IPS DF 6.9 (cell line): ENCODE measurements at regions not wholly inside any gene's neighbourhood (a gene's known extent, or its start where the extent isn't known, plus 50 kb on each side); places are given as distances from the start of the nearest gene placed in this dataset.

ENCODE experiments used
- DNase-seq: peaks from one replicate; pipeline ENCODE4 v3.0.0-alpha.2; 2013; ENCODE audit warnings: low read depth, low spot score
- H3K27ac ChIP-seq: one replicate; pipeline ENCODE4 v1.5.1; 2013; ENCODE audit warnings: low read length, control low read depth
- H3K27me3 ChIP-seq: 2 replicates; pipeline ENCODE4 v1.6.1; 2013; ENCODE audit warnings: mild to moderate bottlenecking, low read length; ENCODE audit not compliant: control insufficient read depth, insufficient read depth
- H3K36me3 ChIP-seq: 2 replicates; pipeline ENCODE4 v1.6.1; 2013; ENCODE audit warnings: low read length; ENCODE audit not compliant: control insufficient read depth, insufficient read depth
- H3K4me1 ChIP-seq: 2 replicates; pipeline ENCODE4 v1.6.1; 2013; ENCODE audit warnings: low read length; ENCODE audit not compliant: control insufficient read depth, insufficient read depth
- H3K4me3 ChIP-seq: 2 replicates; pipeline ENCODE4 v1.5.1; 2013; ENCODE audit warnings: mild to moderate bottlenecking, low read length
- H3K9me3 ChIP-seq: 2 replicates; pipeline ENCODE4 v1.6.1; 2013; ENCODE audit warnings: low read length, inconsistent platforms; ENCODE audit not compliant: control insufficient read depth, insufficient read depth
- WGBS: extraction: QIAGEN DNeasy Blood & Tissue Kit; methylation state at CpG from one replicate; pipeline ENCODE4 v1.1.7; 2013; ENCODE audit warnings: mixed read lengths, missing lambda C conversion rate; ENCODE audit not compliant: insufficient read length, insufficient coverage; 5-methylcytosine and 5-hydroxymethylcytosine counted together

GRCh38 chr6:138637822-138638221, 135.7 kb upstream of the CCDC28A start:
- Histone ChIP-seq H3K4me3 (no peak overlapping the region), H3K36me3 (no peaks in the 10 kb centered on the region), H3K9me3 (no peaks in the 10 kb centered on the region), H3K27ac (no peak overlapping the region), H3K4me1 (no peaks in the 10 kb centered on the region), H3K27me3 (no peaks in the 10 kb centered on the region)
- no peak for DNase-seq
- 100% methylated on average over 1 of the region's 1 CpG for WGBS

GRCh38 chr6:138638604-138639003, 135.0 kb upstream of the CCDC28A start:
- Histone ChIP-seq H3K27ac (no peak overlapping the region), H3K27me3 (no peaks in the 10 kb centered on the region), H3K9me3 (no peaks in the 10 kb centered on the region), H3K36me3 (no peaks in the 10 kb centered on the region), H3K4me3 (no peak overlapping the region), H3K4me1 (no peaks in the 10 kb centered on the region)
- WGBS = no CpG with 5 or more reads among the region's 3 CpGs
- no peak for DNase-seq

DNA sequence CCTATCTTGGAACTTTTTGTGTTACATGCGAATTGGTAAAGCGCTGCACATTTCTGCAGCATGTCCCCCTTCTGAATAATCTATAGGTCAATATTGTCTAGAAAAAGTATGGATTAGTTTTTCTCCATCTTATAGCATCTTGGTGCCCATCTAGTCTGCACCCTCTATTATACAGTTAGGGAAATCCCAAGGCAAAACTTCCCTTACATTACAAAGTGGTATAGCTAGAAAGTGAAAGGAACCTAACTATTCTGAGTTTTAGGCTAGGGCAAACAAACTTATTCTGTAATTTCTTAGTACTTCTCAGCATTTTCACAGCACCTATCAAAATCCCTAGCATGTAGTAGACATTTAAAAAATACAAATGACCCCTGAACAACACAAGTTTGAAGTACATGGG, 133.5 kb upstream of the CCDC28A start:
- H3K4me3 ChIP-seq = no peak overlapping the region
- H3K27ac ChIP-seq = no peak overlapping the region
- no peak for DNase-seq
- no CpG with 5 or more reads among the region's 2 CpGs for WGBS
- H3K27me3 ChIP-seq = no peaks in the 10 kb centered on the region
- H3K9me3 ChIP-seq = no peaks in the 10 kb centered on the region
- H3K36me3 ChIP-seq = no peaks in the 10 kb centered on the region
- no peaks in the 10 kb centered on the region for H3K4me1 ChIP-seq

DNA sequence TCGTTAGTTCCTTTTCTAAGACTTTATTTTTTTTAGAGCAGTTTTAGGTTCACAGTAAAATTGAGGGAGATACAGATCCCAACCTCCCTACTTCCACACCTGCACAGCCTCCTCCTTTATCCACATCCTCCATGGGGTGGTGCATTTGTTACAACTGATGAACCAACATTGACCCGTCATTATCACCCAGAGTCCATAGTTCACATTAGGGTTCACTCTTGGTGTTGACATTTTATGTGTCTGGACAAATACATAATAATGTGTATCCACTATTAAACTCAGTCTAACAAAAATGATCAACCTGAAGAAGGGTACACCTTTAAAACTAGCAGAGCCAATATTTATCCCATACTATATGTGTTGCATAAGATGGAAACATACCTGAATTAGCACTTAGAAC, 130.4 kb upstream of the CCDC28A start:
- no peaks in the 10 kb centered on the region for H3K4me1 ChIP-seq
- no peak overlapping the region for H3K4me3 ChIP-seq
- H3K36me3 ChIP-seq = no peaks in the 10 kb centered on the region
- no CpG with 5 or more reads among the region's 2 CpGs for WGBS
- DNase-seq = no peak
- H3K27me3 ChIP-seq = no peaks in the 10 kb centered on the region
- H3K9me3 ChIP-seq = no peaks in the 10 kb centered on the region
- no peak overlapping the region for H3K27ac ChIP-seq

- 100% methylated on average over 1 of the region's 3 CpGs for WGBS
Observed at GRCh38 chr6:138645976-138646640, 127.5 kb upstream of the CCDC28A start.

DNA sequence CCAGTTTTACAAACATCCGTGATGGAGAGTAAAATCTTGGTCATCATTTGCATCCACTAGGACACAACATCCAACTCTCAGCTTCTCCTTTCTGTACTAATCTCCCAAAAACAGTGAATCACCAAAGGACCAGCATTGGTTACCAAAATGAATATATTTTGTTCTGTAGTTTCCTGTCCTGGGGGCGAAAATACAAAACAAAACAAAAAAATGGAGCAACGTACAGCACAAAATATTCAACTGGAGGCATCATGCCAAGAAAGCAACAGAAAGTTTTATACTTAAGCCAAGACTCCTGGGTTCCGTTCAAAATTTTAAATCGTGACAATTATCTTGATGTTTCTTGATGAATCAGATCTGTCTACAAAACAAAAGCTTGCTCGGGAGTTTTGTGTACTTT, 126.6 kb upstream of the CCDC28A start:
- Histone ChIP-seq H3K36me3 (no peaks in the 10 kb centered on the region), H3K4me3 (no peak overlapping the region), H3K27me3 (no peaks in the 10 kb centered on the region), H3K4me1 (no peaks in the 10 kb centered on the region), H3K27ac (no peak overlapping the region), H3K9me3 (no peaks in the 10 kb centered on the region)
- no peak for DNase-seq
- no CpG with 5 or more reads among the region's 6 CpGs for WGBS

More at GRCh38 chr6:138645976-138646640, 127.5 kb upstream of the CCDC28A start:
- no peaks in the 10 kb centered on the region for H3K36me3 ChIP-seq
- H3K27ac ChIP-seq = no peak overlapping the region
- no peaks in the 10 kb centered on the region for H3K27me3 ChIP-seq
- no peak overlapping the region for H3K4me3 ChIP-seq
- DNase-seq = no peak
- H3K9me3 ChIP-seq = no peaks in the 10 kb centered on the region
- H3K4me1 ChIP-seq = no peaks in the 10 kb centered on the region

DNA sequence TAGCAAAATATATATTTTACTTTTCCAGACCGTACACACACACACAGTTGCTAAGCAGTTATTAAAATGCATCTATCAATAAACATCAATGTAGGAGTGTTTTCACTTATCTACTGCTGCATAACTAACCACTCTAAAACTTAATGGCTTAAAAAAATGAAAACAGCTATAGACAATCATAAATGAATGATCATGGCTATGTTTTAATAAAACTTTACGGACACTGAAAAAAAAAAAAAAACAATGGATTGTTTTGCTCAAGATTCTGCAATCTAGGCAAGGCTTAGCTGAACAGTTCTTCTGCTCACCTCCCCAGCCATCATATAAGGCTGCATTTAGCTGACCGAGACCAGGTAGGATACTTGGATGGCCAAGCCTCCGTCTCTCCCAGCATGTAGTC, 125.4 kb upstream of the CCDC28A start:
- no peaks in the 10 kb centered on the region for H3K9me3 ChIP-seq
- no peak overlapping the region for H3K27ac ChIP-seq
- H3K27me3 ChIP-seq = no peaks in the 10 kb centered on the region
- DNase-seq = no peak
- WGBS = no CpG with 5 or more reads among the region's 4 CpGs
- no peaks in the 10 kb centered on the region for H3K36me3 ChIP-seq
- no peak overlapping the region for H3K4me3 ChIP-seq
- H3K4me1 ChIP-seq = no peaks in the 10 kb centered on the region

GRCh38 chr6:138651491-138651890, 122.1 kb upstream of the CCDC28A start:
- H3K4me1 ChIP-seq = no peaks in the 10 kb centered on the region
- WGBS = no CpG with 5 or more reads among the region's 4 CpGs
- DNase-seq = no peak
- no peaks in the 10 kb centered on the region for H3K27me3 ChIP-seq
- H3K27ac ChIP-seq = no peak overlapping the region
- H3K9me3 ChIP-seq = no peaks in the 10 kb centered on the region
- no peaks in the 10 kb centered on the region for H3K36me3 ChIP-seq
- H3K4me3 ChIP-seq = no peak overlapping the region

- H3K9me3 ChIP-seq = no peaks in the 10 kb centered on the region
- no peaks in the 10 kb centered on the region for H3K4me1 ChIP-seq
- H3K4me3 ChIP-seq = no peak overlapping the region
- no peak for DNase-seq
- H3K27ac ChIP-seq = no peak overlapping the region
- WGBS = no CpG with 5 or more reads among the region's 1 CpG
- no peaks in the 10 kb centered on the region for H3K27me3 ChIP-seq
- H3K36me3 ChIP-seq = no peaks in the 10 kb centered on the region
Observed at GRCh38 chr6:138652824-138653223, 120.7 kb upstream of the CCDC28A start.

- Histone ChIP-seq H3K4me1 (no peaks in the 10 kb centered on the region), H3K27me3 (no peaks in the 10 kb centered on the region), H3K4me3 (no peak overlapping the region), H3K27ac (no peak overlapping the region), H3K36me3 (no peaks in the 10 kb centered on the region), H3K9me3 (no peaks in the 10 kb centered on the region)
- no peak for DNase-seq
- no CpG with 5 or more reads among the region's 6 CpGs for WGBS
Observed at GRCh38 chr6:138653435-138653834, 120.1 kb upstream of the CCDC28A start.
